GM21360 (cell line): ENCODE measurements at regions not wholly inside any gene's neighbourhood (a gene's known extent, or its start where the extent isn't known, plus 50 kb on each side); places are given as distances from the start of the nearest gene placed in this dataset.
"Not testable (repeated sequence)": the region's sequence is repeated elsewhere in the genome, so short reads cannot be mapped to it uniquely, and the experiment has no call there.

ENCODE experiments used
- ATAC-seq: cut with Tn5 transposase; IDR thresholded peaks from one replicate; pipeline ENCODE4 v1.9.1; 2021; ENCODE audit warnings: mild to moderate bottlenecking, moderate library complexity; ENCODE audit not compliant: unreplicated experiment

- ATAC-seq = no peak
Measured at GRCh38 chr6:100229512-100229911, 235.2 kb downstream of the SIM1 start.

GRCh38 chr6:100228834-100229441 lies 234.9 kb upstream of the MCHR2 start:
- peak; percentile 99 for ATAC-seq

GRCh38 chr6:100228437-100228833 lies 234.4 kb upstream of the MCHR2 start:
- peak; percentile 10 for ATAC-seq

GRCh38 chr6:100226811-100227210 lies 232.8 kb upstream of the MCHR2 start:
- ATAC-seq = no peak

- not testable (repeated sequence) for ATAC-seq
Measured at GRCh38 chr6:100223952-100224351, 229.9 kb upstream of the MCHR2 start.

GRCh38 chr6:100220543-100220942 lies 226.5 kb upstream of the MCHR2 start:
- no peak for ATAC-seq

GRCh38 chr6:100217225-100218012 lies 223.4 kb upstream of the MCHR2 start:
- no peak for ATAC-seq

GRCh38 chr6:100216760-100217159 lies 222.7 kb upstream of the MCHR2 start:
- no peak for ATAC-seq

GRCh38 chr6:100212131-100212530 lies 218.1 kb upstream of the MCHR2 start:
- no peak for ATAC-seq

- ATAC-seq = no peak
Measured at GRCh38 chr6:100210137-100211117, 216.4 kb upstream of the MCHR2 start.

GRCh38 chr6:100209323-100210136 lies 215.5 kb upstream of the MCHR2 start:
- ATAC-seq = no peak

GRCh38 chr6:100203400-100203799 lies 209.4 kb upstream of the MCHR2 start:
- no peak for ATAC-seq

GRCh38 chr6:100202417-100203194 lies 208.6 kb upstream of the MCHR2 start:
- no peak for ATAC-seq

- not testable (repeated sequence) for ATAC-seq
Measured at GRCh38 chr6:100196214-100196982, 202.4 kb upstream of the MCHR2 start.

GRCh38 chr6:100195244-100195643 lies 201.2 kb upstream of the MCHR2 start:
- not testable (repeated sequence) for ATAC-seq

GRCh38 chr6:100194535-100194934 lies 200.5 kb upstream of the MCHR2 start:
- no peak for ATAC-seq

GRCh38 chr6:100188754-100189153 lies 194.7 kb upstream of the MCHR2 start:
- ATAC-seq = no peak

- no peak for ATAC-seq
Measured at GRCh38 chr6:100186552-100186951, 192.5 kb upstream of the MCHR2 start.

- ATAC-seq = peak; percentile 71
Measured at GRCh38 chr6:100185615-100186014, 191.6 kb upstream of the MCHR2 start.
